CD4-positive, alpha-beta T cell (primary cell): ENCODE measurements at regions not wholly inside any gene's neighbourhood (a gene's known extent, or its start where the extent isn't known, plus 50 kb on each side); places are given as distances from the start of the nearest gene placed in this dataset.

Source experiments
- ATAC-seq: fragments of 200-7000 bp; cut with Tn5 transposase; one replicate; pipeline ENCODE4 v1.10.0; 2022; ENCODE audit warnings: mild to moderate bottlenecking; ENCODE audit not compliant: poor library complexity
- CTCF ChIA-PET: fragments of 350-600 bp; sonication (Branson Sonifier 250); formaldehyde crosslinking; loops from one replicate; lab custom pipeline; 2021; ENCODE audit warnings: antibody characterized with exemption, inconsistent platforms; lab: Charles Lee
- POLR2A ChIA-PET: fragments of 350-600 bp; sonication (Branson Sonifier 250); formaldehyde crosslinking; loops from one replicate; lab custom pipeline; 2021; ENCODE audit warnings: antibody characterized with exemption, inconsistent platforms; lab: Charles Lee
- DNase-seq, 14 experiments: peaks; one replicate each; pipeline ENCODE4 v3.0.0-alpha.2; 2013 to 2020; ENCODE audit warnings: mixed read lengths in 2 of 14
- H3K27ac ChIP-seq, 2 donors: one replicate each; pipeline versions ENCODE4 v1.5.1 to v1.7.0; 2013; ENCODE audit warnings: low read length in 2 of 2, low read depth in 1 of 2, mild to moderate bottlenecking in 1 of 2
- H3K27me3 ChIP-seq, 2 experiments: 1 replicate in 1 of 2; 2 replicates in 1 of 2; pipeline versions ENCODE4 v1.6.1 to v1.7.0; 2013; ENCODE audit warnings: low read length in 2 of 2, control low read depth in 1 of 2, mild to moderate bottlenecking in 1 of 2, moderate library complexity in 1 of 2; ENCODE audit not compliant: insufficient read depth in 2 of 2, control insufficient read depth in 1 of 2
- H3K36me3 ChIP-seq: one replicate; pipeline ENCODE4 v1.6.1; 2013; ENCODE audit warnings: low read length, control low read depth; ENCODE audit not compliant: insufficient read depth
- H3K4me1 ChIP-seq: one replicate; pipeline ENCODE4 v1.6.1; 2013; ENCODE audit warnings: low read length, control low read depth; ENCODE audit not compliant: insufficient read depth
- H3K4me3 ChIP-seq: one replicate; pipeline ENCODE4 v1.5.1; 2013; ENCODE audit warnings: mild to moderate bottlenecking, low read length, moderate library complexity
- H3K9me3 ChIP-seq, 2 experiments: 1 replicate in 1 of 2; 2 replicates in 1 of 2; pipeline versions ENCODE4 v1.6.1 to v1.7.0; 2013; ENCODE audit warnings: low read length in 2 of 2, mild to moderate bottlenecking in 2 of 2, control low read depth in 1 of 2, moderate library complexity in 1 of 2; ENCODE audit not compliant: control insufficient read depth in 1 of 2, insufficient read depth in 1 of 2
- H3K27ac Mint-ChIP-seq: one replicate; pipeline ENCODE4 v1.8.0; 2020; ENCODE audit warnings: mixed read lengths
- H3K27me3 Mint-ChIP-seq: one replicate; pipeline ENCODE4 v1.8.0; 2021; ENCODE audit warnings: mixed read lengths
- H3K36me3 Mint-ChIP-seq: one replicate; pipeline ENCODE4 v1.8.0; 2021; ENCODE audit warnings: low read depth, mixed read lengths
- H3K4me1 Mint-ChIP-seq: one replicate; pipeline ENCODE4 v1.8.0; 2021; ENCODE audit warnings: low read depth, mixed read lengths
- H3K4me3 Mint-ChIP-seq: one replicate; pipeline ENCODE4 v1.8.0; 2020; ENCODE audit warnings: mild to moderate bottlenecking, mixed read lengths
- H3K9me3 Mint-ChIP-seq: one replicate; pipeline ENCODE4 v1.8.0; 2020; ENCODE audit warnings: mixed read lengths
- CTCF ChIP-seq: fragments of 200-600 bp; IDR thresholded peaks from one replicate; pipeline ENCODE4 v1.8.0; 2022; ENCODE audit warnings: antibody characterized with exemption, mild to moderate bottlenecking
- intact Hi-C, 2 experiments: fragments of 100-400 bp; cut with DNase I in 1 of 2; cut with micrococcal nuclease in 1 of 2; formaldehyde crosslinking; loops; one replicate each; pipeline versions ENCODE4 v1.15.1 to v1.9.0; 2023 to 2025; cut with DNase I, micrococcal nuclease

GRCh38 chr5:145129797-145130196, 705.3 kb downstream of the PRELID2 start:
- no peaks in the 10 kb centered on the region for H3K9me3 ChIP-seq
- ChIA-PET CTCF (no interaction called here), POLR2A (no interaction called here)
- Mint-ChIP-seq H3K9me3 (no peaks in the 10 kb centered on the region), H3K27me3 (no peaks in the 10 kb centered on the region), H3K4me3 (no peak overlapping the region), H3K4me1 (no peaks in the 10 kb centered on the region), H3K36me3 (no peaks in the 10 kb centered on the region), H3K27ac (no peak overlapping the region)
- no peaks in the 10 kb centered on the region for H3K27me3 ChIP-seq
- no peak for DNase-seq
- ATAC-seq: no peak
- no peaks in the 10 kb centered on the region for H3K4me1 ChIP-seq
- intact Hi-C loops: no loop called here
- no peaks in the 10 kb centered on the region for H3K36me3 ChIP-seq
- no peak for TF ChIP-seq CTCF
- H3K27ac ChIP-seq: no peak overlapping the region
- H3K4me3 ChIP-seq: no peak overlapping the region

- CTCF ChIA-PET: no interaction called here
- ATAC-seq (no peak), DNase-seq (no peak)
- Histone ChIP-seq H3K27me3 (no peaks in the 10 kb centered on the region), H3K27ac (no peak overlapping the region), H3K4me3 (no peak overlapping the region), H3K4me1 (no peaks in the 10 kb centered on the region), H3K9me3 (no peaks in the 10 kb centered on the region), H3K36me3 (no peaks in the 10 kb centered on the region)
- TF ChIP-seq CTCF: no peak
- intact Hi-C loops: no loop called here
- no peaks in the 10 kb centered on the region for H3K36me3 Mint-ChIP-seq
- no peaks in the 10 kb centered on the region for H3K4me1 Mint-ChIP-seq
- no peak overlapping the region for H3K27ac Mint-ChIP-seq
- H3K4me3 Mint-ChIP-seq: no peak overlapping the region
- H3K9me3 Mint-ChIP-seq: peaks cover 2% of the 10 kb centered on the region
- POLR2A ChIA-PET: no interaction called here
- no peaks in the 10 kb centered on the region for H3K27me3 Mint-ChIP-seq
Observed at GRCh38 chr5:145124806-145125205, 710.3 kb downstream of the PRELID2 start.

GRCh38 chr5:145118611-145119010, 716.5 kb downstream of the PRELID2 start:
- Mint-ChIP-seq H3K27me3 (no peaks in the 10 kb centered on the region), H3K36me3 (no peaks in the 10 kb centered on the region), H3K4me1 (no peaks in the 10 kb centered on the region), H3K27ac (no peak overlapping the region), H3K4me3 (no peak overlapping the region), H3K9me3 (peaks cover 8% of the 10 kb centered on the region)
- no peak overlapping the region for H3K4me3 ChIP-seq
- no peak for DNase-seq
- intact Hi-C loops: no loop called here
- ATAC-seq: no peak
- ChIA-PET POLR2A (interaction anchor here (0.6 kb wide), 1 partner anchor 101 kb away, joined by 4 read pairs; no protein-coding TSS in a partner anchor), CTCF (no interaction called here)
- no peak for TF ChIP-seq CTCF
- H3K27me3 ChIP-seq: no peaks in the 10 kb centered on the region
- H3K9me3 ChIP-seq: no peaks in the 10 kb centered on the region
- H3K4me1 ChIP-seq: no peaks in the 10 kb centered on the region
- H3K27ac ChIP-seq: no peak overlapping the region
- H3K36me3 ChIP-seq: no peaks in the 10 kb centered on the region
